IMR-90 (cell line): ENCODE measurements at regions not wholly inside any gene's neighbourhood (a gene's known extent, or its start where the extent isn't known, plus 50 kb on each side); places are given as distances from the start of the nearest gene placed in this dataset.

Source experiments
- ATAC-seq: fragments of 200-7000 bp; cut with Tn5 transposase; 2 replicates; pipeline ENCODE4 v1.9.1; 2020; ENCODE audit warnings: low read depth, mild to moderate bottlenecking, moderate library complexity
- BruUV-seq: library from RNA; stranded (reverse); fragments of 400-500 nt; replicated peaks from 2 replicates; lab custom pipeline; 2021; lab: Mats Ljungman, UMichigan
- CTCF ChIA-PET: fragments of 300-600 bp; formaldehyde crosslinking; extraction: SDS; loops from one replicate; lab custom pipeline; 2021; ENCODE audit warnings: antibody characterized with exemption; lab: Yijun Ruan, JAX
- POLR2A ChIA-PET: fragments of 300-600 bp; sonication (Branson Sonifier 250); formaldehyde crosslinking; loops from one replicate; lab custom pipeline; 2022; ENCODE audit warnings: antibody characterized with exemption; ENCODE audit not compliant: unreplicated experiment; lab: Charles Lee
- DNase-seq: peaks from one replicate; pipeline ENCODE4 v3.0.0; 2013
- H2AFZ ChIP-seq: replicated peaks from 2 replicates; pipeline ENCODE3; 2013; ENCODE audit warnings: low read length, mild to moderate bottlenecking; ENCODE audit not compliant: poor library complexity
- H2AK5ac ChIP-seq: 2 replicates; pipeline ENCODE4 v1.6.1; 2013; ENCODE audit warnings: low read depth, low read length, inconsistent platforms
- H2AK9ac ChIP-seq: replicated peaks from 2 replicates; pipeline ENCODE3; 2013; ENCODE audit warnings: mild to moderate bottlenecking, low read depth, low read length, moderate library complexity; ENCODE audit not compliant: poor library complexity
- H2BK120ac ChIP-seq: 2 replicates; pipeline ENCODE4 v1.6.1; 2013; ENCODE audit warnings: low read depth, low read length, inconsistent platforms
- H2BK15ac ChIP-seq: 3 replicates; pipeline ENCODE4 v1.6.1; 2013; ENCODE audit warnings: low read depth, low read length, inconsistent platforms
- H2BK20ac ChIP-seq: 2 replicates; pipeline ENCODE4 v1.6.1; 2013; ENCODE audit warnings: low read depth, mild to moderate bottlenecking, inconsistent platforms, low read length, moderate library complexity
- H2BK5ac ChIP-seq: 2 replicates; pipeline ENCODE4 v1.6.1; 2013; ENCODE audit warnings: mild to moderate bottlenecking, low read depth, low read length, inconsistent platforms; ENCODE audit not compliant: poor library complexity, severe bottlenecking
- H3K14ac ChIP-seq: replicated peaks from 2 replicates; pipeline ENCODE4 v1.6.1; 2013; ENCODE audit warnings: low read depth, low read length, inconsistent platforms
- H3K18ac ChIP-seq: 2 replicates; pipeline ENCODE4 v1.6.1; 2013; ENCODE audit warnings: low read depth, low read length, control low read depth
- H3K23ac ChIP-seq: 2 replicates; pipeline ENCODE4 v1.6.1; 2013; ENCODE audit warnings: low read depth, low read length, inconsistent platforms
- H3K27ac ChIP-seq: 2 replicates; pipeline ENCODE4 v1.5.1; 2013; ENCODE audit warnings: mild to moderate bottlenecking, control low read depth, low read length; ENCODE audit not compliant: insufficient read depth
- H3K27me3 ChIP-seq: 2 replicates; pipeline ENCODE4 v1.6.1; 2013; ENCODE audit warnings: low read length; ENCODE audit not compliant: control insufficient read depth, insufficient read depth
- H3K36me3 ChIP-seq: 2 replicates; pipeline ENCODE4 v1.6.1; 2013; ENCODE audit warnings: low read length, mixed read lengths; ENCODE audit not compliant: control insufficient read depth, insufficient read depth
- H3K4ac ChIP-seq: 2 replicates; pipeline ENCODE4 v1.6.1; 2013; ENCODE audit warnings: low read depth, low read length, inconsistent platforms
- H3K4me1 ChIP-seq: 2 replicates; pipeline ENCODE4 v1.6.1; 2013; ENCODE audit warnings: low read length, mixed read lengths; ENCODE audit not compliant: control insufficient read depth, insufficient read depth
- H3K4me2 ChIP-seq: 2 replicates; pipeline ENCODE4 v1.6.1; 2013; ENCODE audit warnings: low read depth, mild to moderate bottlenecking, control low read depth, low read length, moderate library complexity
- H3K4me3 ChIP-seq: 2 replicates; pipeline ENCODE4 v1.5.1; 2013; ENCODE audit warnings: low read depth, mild to moderate bottlenecking, control low read depth, low read length, moderate library complexity; ENCODE audit not compliant: insufficient read depth
- H3K56ac ChIP-seq: 2 replicates; pipeline ENCODE4 v1.6.1; 2013; ENCODE audit warnings: low read length, inconsistent platforms; ENCODE audit not compliant: insufficient read depth; ENCODE audit errors: extremely low read depth
- H3K79me1 ChIP-seq, 2 experiments: 2 replicates each; pipeline ENCODE4 v1.6.1; 2013; ENCODE audit warnings: low read length in 2 of 2, inconsistent platforms in 1 of 2, low read depth in 1 of 2
- H3K9ac ChIP-seq: 2 replicates; pipeline ENCODE4 v1.6.1; 2013; ENCODE audit warnings: low read depth, low read length, control low read depth
- H3K9me1 ChIP-seq: 2 replicates; pipeline ENCODE4 v1.6.1; 2013; ENCODE audit warnings: low read length, inconsistent platforms; ENCODE audit not compliant: insufficient read depth
- H3K9me3 ChIP-seq: 2 replicates; pipeline ENCODE4 v1.6.1; 2013; ENCODE audit warnings: low read length; ENCODE audit not compliant: control insufficient read depth, insufficient read depth
- H4K20me1 ChIP-seq: 2 replicates; pipeline ENCODE4 v1.6.1; 2013; ENCODE audit warnings: low read length, inconsistent platforms; ENCODE audit not compliant: insufficient read depth
- H4K5ac ChIP-seq: 2 replicates; pipeline ENCODE4 v1.6.1; 2013; ENCODE audit warnings: mild to moderate bottlenecking, low read depth, low read length, control low read depth
- H4K8ac ChIP-seq, 2 experiments: 2 replicates each; pipeline ENCODE4 v1.6.1; 2013; ENCODE audit warnings: low read depth in 2 of 2, low read length in 2 of 2, control low read depth in 1 of 2, inconsistent platforms in 1 of 2
- H4K91ac ChIP-seq: 2 replicates; pipeline ENCODE4 v1.6.1; 2013; ENCODE audit warnings: low read depth, low read length, inconsistent platforms; ENCODE audit not compliant: insufficient read depth
- MAFK ChIP-seq: IDR thresholded peaks from 2 replicates; pipeline ENCODE4 v1.6.1; 2012; ENCODE audit warnings: low read depth, low read length, improper control_type of control experiment
- SMC3 ChIP-seq: fragments of 150-350 bp; IDR thresholded peaks from 2 replicates; pipeline ENCODE4 v1.6.1; 2016; ENCODE audit warnings: low read depth, mild to moderate bottlenecking, antibody characterized with exemption, low read length, moderate library complexity
- WGBS, 2 experiments: methylation state at CpG; one replicate each; pipeline versions ENCODE4 v1.1.5 to v1.1.7; 2013; ENCODE audit warnings: missing lambda C conversion rate in 2 of 2; ENCODE audit not compliant: insufficient read length in 1 of 2; ENCODE audit errors: extremely low coverage in 2 of 2; 5-methylcytosine and 5-hydroxymethylcytosine counted together
- dilution Hi-C: fragments of 300-500 bp; cut with HindIII; formaldehyde crosslinking; loops from one replicate; pipeline ENCODE4 v1.14.3; 2018; ENCODE audit warnings: low sequenced_read_pairs; ENCODE audit not compliant: unreplicated experiment
- in situ Hi-C: fragments of 300-500 bp; cut with MboI; formaldehyde crosslinking; loops from 3 replicates; pipeline ENCODE4 v1.14.3; 2019; ENCODE audit warnings: low sequenced_read_pairs, inconsistent platforms, mixed read lengths
- intact Hi-C: fragments of 100-400 bp; cut with micrococcal nuclease; formaldehyde crosslinking; loops from 2 replicates; pipeline ENCODE4 v1.10.0; 2022

GRCh38 chr2:106307860-106308259 lies 113.8 kb upstream of the UXS1 start:
- TF ChIP-seq SMC3 (no peak), MAFK (no peak)
- Histone ChIP-seq H4K8ac (no peak overlapping the region), H3K36me3 (no peaks in the 10 kb centered on the region), H3K4ac (no peak overlapping the region), H4K5ac (no peak overlapping the region), H3K23ac (no peak overlapping the region), H3K9ac (no peak overlapping the region), H3K4me1 (no peaks in the 10 kb centered on the region), H2BK5ac (no peak overlapping the region), H3K14ac (no peak overlapping the region), H3K9me3 (no peaks in the 10 kb centered on the region), H4K20me1 (no peaks in the 10 kb centered on the region), H3K27ac (no peak overlapping the region), H2BK20ac (no peak overlapping the region), H3K4me3 (no peak overlapping the region), H3K18ac (no peak overlapping the region), H2AFZ (no peak overlapping the region), H3K9me1 (no peaks in the 10 kb centered on the region), H2AK9ac (no peak overlapping the region), H2BK120ac (no peak overlapping the region), H3K27me3 (no peaks in the 10 kb centered on the region), H4K91ac (no peak overlapping the region), H2AK5ac (no peak overlapping the region), H3K56ac (no peak overlapping the region), H3K79me1 (no peaks in the 10 kb centered on the region), H3K4me2 (no peak overlapping the region), H2BK15ac (no peak overlapping the region)
- dilution Hi-C loops, result no loop called here
- BruUV-seq, result no TSS peak
- no peak for DNase-seq
- ATAC-seq, result no peak
- intact Hi-C loops, result no loop called here
- in situ Hi-C loops, result no loop called here
- CTCF ChIA-PET, result no interaction called here
- WGBS, 2 experiments, result no CpG with 5 or more reads among the region's 1 CpG
- POLR2A ChIA-PET, result no interaction called here
